Caco-2 (cell line): ENCODE measurements at regions not wholly inside any gene's neighbourhood (a gene's known extent, or its start where the extent isn't known, plus 50 kb on each side); places are given as distances from the start of the nearest gene placed in this dataset.

Experiments used
- BruUV-seq: library from RNA; stranded (reverse); fragments of 400-500 nt; replicated peaks from 2 replicates; lab custom pipeline; 2021; lab: Mats Ljungman, UMichigan
- CTCF ChIA-PET: fragments of 300-600 bp; sonication (Branson Sonifier 250); formaldehyde crosslinking; loops from one replicate; lab custom pipeline; 2022; ENCODE audit warnings: antibody characterized with exemption; lab: Charles Lee
- POLR2A ChIA-PET: fragments of 300-600 bp; sonication (Branson Sonifier 250); formaldehyde crosslinking; loops from one replicate; lab custom pipeline; 2022; ENCODE audit warnings: antibody characterized with exemption; lab: Charles Lee
- DNase-seq, 2 experiments: peaks; one replicate each; pipeline versions ENCODE4 v3.0.0 to v3.0.0-alpha.2; 2020 to 2022
- H3K27me3 ChIP-seq: replicated peaks from 2 replicates; pipeline ENCODE4 v1.6.0; 2011; ENCODE audit warnings: low read length; ENCODE audit not compliant: control insufficient read depth, insufficient read depth
- H3K36me3 ChIP-seq: 2 replicates; pipeline ENCODE4 v1.5.1; 2011; ENCODE audit warnings: low read length; ENCODE audit not compliant: control insufficient read depth, insufficient read depth
- H3K4me1 ChIP-seq: fragments of 250-450 bp; sonication (Bioruptor Pico); 2 replicates; pipeline ENCODE4 v1.5.1; 2020; ENCODE audit warnings: mild to moderate bottlenecking
- H3K4me3 ChIP-seq: 2 replicates; pipeline ENCODE4 v1.5.1; 2011; ENCODE audit warnings: low read depth, mild to moderate bottlenecking, control low read depth, low read length
- H3K9me3 ChIP-seq: fragments of 250-450 bp; sonication (Bioruptor Pico); 2 replicates; pipeline ENCODE4 v1.5.1; 2020; ENCODE audit warnings: mild to moderate bottlenecking, moderate library complexity
- H3K27ac Mint-ChIP-seq: one replicate; pipeline ENCODE4 v1.8.0; 2022; ENCODE audit warnings: mixed read lengths; ENCODE audit not compliant: unreplicated experiment
- H3K27me3 Mint-ChIP-seq: one replicate; pipeline ENCODE4 v1.8.0; 2022; ENCODE audit warnings: mixed read lengths; ENCODE audit not compliant: insufficient read depth, unreplicated experiment
- H3K36me3 Mint-ChIP-seq: one replicate; pipeline ENCODE4 v1.8.0; 2022; ENCODE audit warnings: mild to moderate bottlenecking, mixed read lengths; ENCODE audit not compliant: insufficient read depth, unreplicated experiment
- H3K4me1 Mint-ChIP-seq: one replicate; pipeline ENCODE4 v1.8.0; 2022; ENCODE audit warnings: low read depth, mixed read lengths; ENCODE audit not compliant: unreplicated experiment
- H3K4me3 Mint-ChIP-seq: one replicate; pipeline ENCODE4 v1.8.0; 2022; ENCODE audit warnings: mild to moderate bottlenecking, moderate library complexity, mixed read lengths; ENCODE audit not compliant: unreplicated experiment
- H3K9me3 Mint-ChIP-seq: one replicate; pipeline ENCODE4 v1.8.0; 2022; ENCODE audit warnings: mixed read lengths; ENCODE audit not compliant: unreplicated experiment
- intact Hi-C: fragments of 100-400 bp; cut with micrococcal nuclease; formaldehyde crosslinking; loops from one replicate; pipeline ENCODE4 v1.10.0; 2022; ENCODE audit not compliant: unreplicated experiment
- TF ChIP-seq, protein P1 (sequence below), 2 experiments: fragments of 200-600 bp in 1 of 2; IDR thresholded peaks; 1 replicate in 1 of 2; 2 replicates in 1 of 2; pipeline versions ENCODE4 v1.5.1 to v1.8.0; 2011 to 2022; ENCODE audit warnings: antibody characterized with exemption in 1 of 2, control low read depth in 1 of 2, inconsistent platforms in 1 of 2, low read depth in 1 of 2, low read length in 1 of 2, mild to moderate bottlenecking in 1 of 2, moderate library complexity in 1 of 2; ENCODE audit not compliant: insufficient read depth in 1 of 2, severe bottlenecking in 1 of 2, unreplicated experiment in 1 of 2

DNA sequence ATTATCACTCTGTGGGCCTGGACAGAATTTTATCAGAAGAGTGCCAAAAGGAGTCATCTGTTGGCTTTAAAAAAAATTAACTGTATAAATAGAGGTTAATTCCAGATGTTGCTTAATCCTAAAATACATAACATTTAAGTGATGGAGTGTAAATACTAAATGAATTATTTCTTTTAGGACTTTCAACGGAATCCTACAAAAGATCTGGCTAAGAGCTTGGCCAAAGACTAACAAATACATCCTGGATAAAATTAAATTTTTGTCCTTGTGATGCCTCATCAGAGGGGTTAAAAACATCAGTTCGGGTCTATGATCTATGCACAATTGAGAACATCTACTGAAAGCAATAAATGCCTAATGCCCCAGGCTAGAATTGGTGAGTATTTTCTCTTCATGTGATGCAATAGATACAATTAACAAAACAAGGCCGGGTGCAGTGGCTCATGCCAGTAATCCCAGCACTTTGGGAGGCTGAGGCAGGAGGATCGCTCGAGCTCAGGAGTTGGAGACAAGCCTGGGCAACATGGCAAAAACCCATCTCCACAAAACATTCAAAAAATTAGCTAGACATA lies 49.8 kb upstream of the RAP1B start:
- H3K27me3 ChIP-seq, result no peaks in the 10 kb centered on the region; the same call in 1 of the 2 replicates
- CTCF ChIA-PET, result no interaction called here
- H3K27me3 Mint-ChIP-seq, result no peaks in the 10 kb centered on the region
- H3K4me3 Mint-ChIP-seq, result no peak overlapping the region
- H3K27ac Mint-ChIP-seq, result peak overlapping the region; percentile 55
- H3K36me3 Mint-ChIP-seq, result no peaks in the 10 kb centered on the region
- POLR2A ChIA-PET, result no interaction called here
- no peak for DNase-seq
- no peak overlapping the region for H3K4me3 ChIP-seq
- BruUV-seq, result no TSS peak
- no peaks in the 10 kb centered on the region for H3K36me3 ChIP-seq
- H3K4me1 ChIP-seq, result 0 out of 2 replicates have a peak, but pooled peaks cover 7% of the 10 kb centered on the region
- no peaks in the 10 kb centered on the region for H3K9me3 Mint-ChIP-seq
- no peaks in the 10 kb centered on the region for H3K9me3 ChIP-seq
- H3K4me1 Mint-ChIP-seq, result peaks cover 7% of the 10 kb centered on the region
- intact Hi-C loops, result loop anchor here (2.0 kb wide), 1 partner anchor 202 kb away; no protein-coding TSS in a partner anchor
- TF ChIP-seq, protein P1, sequence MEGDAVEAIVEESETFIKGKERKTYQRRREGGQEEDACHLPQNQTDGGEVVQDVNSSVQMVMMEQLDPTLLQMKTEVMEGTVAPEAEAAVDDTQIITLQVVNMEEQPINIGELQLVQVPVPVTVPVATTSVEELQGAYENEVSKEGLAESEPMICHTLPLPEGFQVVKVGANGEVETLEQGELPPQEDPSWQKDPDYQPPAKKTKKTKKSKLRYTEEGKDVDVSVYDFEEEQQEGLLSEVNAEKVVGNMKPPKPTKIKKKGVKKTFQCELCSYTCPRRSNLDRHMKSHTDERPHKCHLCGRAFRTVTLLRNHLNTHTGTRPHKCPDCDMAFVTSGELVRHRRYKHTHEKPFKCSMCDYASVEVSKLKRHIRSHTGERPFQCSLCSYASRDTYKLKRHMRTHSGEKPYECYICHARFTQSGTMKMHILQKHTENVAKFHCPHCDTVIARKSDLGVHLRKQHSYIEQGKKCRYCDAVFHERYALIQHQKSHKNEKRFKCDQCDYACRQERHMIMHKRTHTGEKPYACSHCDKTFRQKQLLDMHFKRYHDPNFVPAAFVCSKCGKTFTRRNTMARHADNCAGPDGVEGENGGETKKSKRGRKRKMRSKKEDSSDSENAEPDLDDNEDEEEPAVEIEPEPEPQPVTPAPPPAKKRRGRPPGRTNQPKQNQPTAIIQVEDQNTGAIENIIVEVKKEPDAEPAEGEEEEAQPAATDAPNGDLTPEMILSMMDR (IDR thresholded peaks at IDR 0.05; ENCODE audit: insufficient read depth in 1 of 2, low read depth in 1 of 2, low read length in 1 of 2, severe bottlenecking in 1 of 2, unreplicated experiment in 1 of 2), result no peak
